IPS-NIHi11 (cell line): ENCODE measurements at regions not wholly inside any gene's neighbourhood (a gene's known extent, or its start where the extent isn't known, plus 50 kb on each side); places are given as distances from the start of the nearest gene placed in this dataset.

Experiments used
- DNase-seq: peaks from one replicate; pipeline ENCODE4 v3.0.0; 2012; ENCODE audit warnings: mixed read lengths, low spot score

DNA sequence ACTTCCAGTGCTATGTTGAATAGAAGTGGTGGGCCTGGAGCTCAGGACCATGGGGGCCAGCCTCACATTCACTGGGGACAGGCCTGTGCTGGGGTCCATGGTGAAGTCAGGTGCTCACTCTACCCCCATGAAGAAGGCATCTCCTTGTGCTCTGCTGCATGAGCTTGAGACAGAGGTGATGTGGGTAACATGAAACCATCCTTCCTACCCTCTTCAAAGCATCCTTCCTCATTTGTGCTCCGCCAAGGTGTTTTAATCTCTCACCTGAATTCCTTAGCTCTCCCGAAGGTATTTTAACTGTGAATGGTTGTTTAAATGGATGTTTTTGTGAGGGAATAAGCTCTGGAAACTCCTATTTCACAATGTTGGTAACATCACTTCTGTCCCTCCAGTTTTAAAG lies 209.6 kb upstream of the PCSK2 start:
- DNase-seq: no peak

DNA sequence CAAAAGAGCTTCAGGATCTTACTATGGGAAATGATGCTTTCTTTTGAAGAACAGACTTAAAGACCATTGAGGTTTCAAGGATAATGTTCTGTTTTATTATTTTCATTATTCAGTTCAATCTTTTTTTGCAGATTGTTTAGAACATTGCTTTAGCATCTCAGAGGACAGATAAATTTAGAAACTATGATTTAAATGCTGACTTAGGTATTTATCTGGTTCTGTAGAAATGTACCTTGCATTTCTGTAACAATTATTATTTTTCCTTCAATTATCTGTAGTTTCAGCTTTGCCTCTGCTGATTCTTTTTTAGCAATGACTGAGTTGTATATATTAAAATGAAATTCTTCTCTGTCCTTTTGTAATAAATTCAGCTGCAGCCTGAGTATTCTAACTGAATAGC lies 205.4 kb upstream of the PCSK2 start:
- DNase-seq: no peak

DNA sequence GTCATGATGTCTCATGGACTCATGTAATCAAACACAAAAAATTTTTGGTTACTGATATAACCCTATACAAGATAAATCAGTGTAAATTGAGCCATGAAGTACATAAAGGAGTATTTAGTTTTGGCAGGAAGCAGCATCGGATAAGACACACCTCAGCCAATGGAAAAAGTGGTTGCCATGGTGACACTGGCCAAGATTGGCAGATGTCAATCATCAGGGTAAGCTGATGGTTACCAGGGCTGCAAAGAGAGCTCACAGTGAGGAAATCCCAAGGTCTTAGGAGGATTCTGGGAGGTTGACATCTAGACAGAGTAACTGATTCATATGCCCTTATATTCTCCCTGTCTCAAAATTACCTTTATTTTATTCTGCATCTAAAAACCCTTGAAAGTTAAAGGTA lies 203.8 kb upstream of the PCSK2 start:
- DNase-seq: peak; percentile 50

DNA sequence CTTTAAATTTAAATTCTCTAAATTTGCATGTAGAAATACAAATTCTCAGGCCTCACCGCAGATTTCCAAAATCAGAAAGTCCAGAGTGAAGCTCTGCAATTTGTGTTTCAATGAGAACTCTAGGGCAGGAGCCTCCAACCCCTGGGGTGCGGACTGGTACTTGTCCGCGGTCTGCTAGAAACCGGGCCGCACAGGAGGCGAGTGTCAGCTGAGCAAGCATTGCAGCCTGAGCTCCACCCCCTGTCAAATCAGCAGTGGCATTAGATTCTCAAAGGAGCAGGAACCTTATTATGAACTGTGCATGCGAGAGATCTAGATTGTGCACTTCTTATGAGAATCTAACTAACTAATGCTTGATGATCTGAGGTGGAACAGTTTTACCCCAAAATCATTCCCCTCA lies 203.0 kb upstream of the PCSK2 start:
- peak; percentile 55 for DNase-seq

DNA sequence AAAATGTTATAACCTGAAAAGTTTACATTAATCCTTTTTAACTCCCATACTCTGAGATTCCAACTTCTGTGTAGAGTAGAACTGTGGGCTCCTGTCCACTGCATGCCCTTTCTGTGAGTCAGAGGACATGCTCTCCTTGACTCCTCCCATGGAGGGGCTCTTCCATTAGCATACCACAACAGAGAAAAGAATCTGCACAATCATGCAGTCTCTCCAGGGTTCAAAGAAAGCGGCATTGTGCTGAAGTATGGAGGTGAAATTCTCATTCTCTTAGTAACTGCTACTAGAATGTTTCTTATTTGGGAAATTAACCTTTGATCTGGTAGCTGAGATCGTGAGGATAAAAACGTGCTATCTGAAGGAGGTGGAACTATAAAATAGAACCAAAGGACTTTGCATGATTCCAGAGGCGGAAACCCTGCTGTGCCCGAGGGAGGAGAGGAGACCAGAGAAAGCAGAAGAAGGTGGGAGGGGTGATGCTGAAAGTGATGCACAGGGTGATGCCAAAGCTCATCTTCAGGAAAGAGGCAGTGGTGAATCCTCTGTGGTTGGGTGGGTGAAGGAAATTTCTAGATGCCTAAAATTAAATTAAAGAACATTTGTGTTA lies 202.2 kb upstream of the PCSK2 start:
- DNase-seq: peak; percentile 84

DNA sequence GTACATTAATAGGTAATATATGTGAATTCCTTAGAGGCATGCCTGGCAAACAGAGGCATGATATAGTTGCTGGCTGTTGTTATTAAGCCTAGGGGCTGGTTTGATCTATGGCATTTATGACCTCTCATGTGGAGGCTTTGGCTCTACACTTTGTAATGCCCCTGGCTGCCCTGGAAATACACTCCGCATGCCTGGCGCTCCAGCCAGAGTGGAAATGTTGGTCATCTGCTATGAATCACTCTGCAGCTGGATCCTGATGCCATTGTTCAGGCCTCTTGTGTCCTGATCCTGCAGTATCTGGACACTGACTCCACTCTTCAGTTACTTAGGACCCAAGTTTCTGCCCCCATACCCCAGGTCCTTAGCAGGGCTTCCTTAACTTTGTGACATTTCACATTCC lies 200.5 kb upstream of the PCSK2 start:
- DNase-seq: no peak

DNA sequence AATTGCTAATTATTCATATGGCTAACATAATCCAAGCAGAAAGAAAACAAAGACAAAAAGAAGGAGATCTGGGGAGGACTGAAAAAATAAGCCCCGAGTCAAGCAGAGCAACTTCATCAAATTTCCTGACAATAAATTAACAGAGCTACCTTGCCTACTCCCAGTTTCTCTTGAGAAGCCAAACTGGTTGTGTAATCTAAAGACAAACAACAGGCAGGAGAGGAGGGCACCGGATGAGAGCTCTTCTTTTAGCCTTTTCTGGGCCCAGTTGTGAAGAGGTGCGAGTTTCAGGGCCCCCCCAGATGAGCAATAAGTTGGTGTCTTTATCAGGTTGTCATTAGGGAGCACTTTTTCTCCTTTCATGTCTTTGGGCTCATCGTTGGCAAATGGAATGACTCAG lies 197.1 kb upstream of the PCSK2 start:
- no peak for DNase-seq

DNA sequence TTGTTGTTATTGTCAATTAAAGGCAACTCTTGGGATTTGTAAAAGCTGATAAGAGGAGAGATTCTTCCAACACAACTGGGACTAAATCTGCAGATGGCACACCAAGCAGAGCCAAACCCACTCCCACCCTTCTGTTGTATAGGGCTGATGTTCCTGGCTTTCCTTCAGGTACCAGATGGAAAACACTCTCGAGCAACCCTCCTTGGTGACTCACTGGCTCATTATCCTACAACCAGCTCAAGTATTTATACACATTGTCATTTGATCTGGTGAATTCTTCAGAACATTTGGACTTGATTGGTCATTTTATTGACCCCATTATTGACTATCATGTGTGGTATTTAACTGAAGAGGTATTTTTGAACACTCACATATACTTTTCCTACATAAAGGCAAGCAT lies 190.3 kb upstream of the PCSK2 start:
- no peak for DNase-seq

DNA sequence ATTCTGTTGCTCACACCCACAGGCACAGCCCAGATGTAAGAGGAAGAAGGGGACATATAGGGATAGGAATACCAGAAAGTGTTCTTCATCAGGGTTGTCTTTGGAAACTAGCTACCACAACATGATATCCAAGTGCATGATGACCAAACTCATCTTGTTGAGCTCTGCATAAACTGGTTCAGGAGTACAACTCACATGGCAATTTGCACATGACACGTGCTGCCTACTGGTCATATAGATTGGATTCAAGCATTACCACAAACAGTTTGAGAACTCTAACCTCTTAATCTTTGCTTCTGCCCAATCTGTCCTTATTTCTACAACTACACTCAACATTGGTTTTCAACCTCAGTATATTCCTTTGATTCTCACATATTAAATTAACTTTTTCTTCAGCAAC lies 184.7 kb upstream of the PCSK2 start:
- DNase-seq: no peak

DNA sequence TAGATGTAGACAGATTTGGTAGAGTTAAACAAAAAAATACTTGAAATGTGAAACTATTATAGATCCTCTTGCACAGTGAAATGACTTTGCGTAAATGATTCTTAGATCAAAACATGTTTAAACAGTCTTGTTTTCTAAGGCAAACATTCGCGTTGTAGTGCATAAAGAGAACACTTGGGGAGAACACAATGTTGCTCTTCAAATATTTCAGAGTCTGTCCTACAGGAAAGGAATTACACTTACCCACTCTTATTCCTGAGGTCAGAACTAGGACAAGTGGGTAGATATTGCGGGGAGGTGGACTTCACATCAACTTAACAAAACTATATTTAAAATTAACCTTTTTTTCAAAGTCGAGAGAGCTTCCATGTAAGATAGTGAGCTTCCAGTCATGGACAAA lies 183.5 kb upstream of the PCSK2 start:
- DNase-seq: no peak

DNA sequence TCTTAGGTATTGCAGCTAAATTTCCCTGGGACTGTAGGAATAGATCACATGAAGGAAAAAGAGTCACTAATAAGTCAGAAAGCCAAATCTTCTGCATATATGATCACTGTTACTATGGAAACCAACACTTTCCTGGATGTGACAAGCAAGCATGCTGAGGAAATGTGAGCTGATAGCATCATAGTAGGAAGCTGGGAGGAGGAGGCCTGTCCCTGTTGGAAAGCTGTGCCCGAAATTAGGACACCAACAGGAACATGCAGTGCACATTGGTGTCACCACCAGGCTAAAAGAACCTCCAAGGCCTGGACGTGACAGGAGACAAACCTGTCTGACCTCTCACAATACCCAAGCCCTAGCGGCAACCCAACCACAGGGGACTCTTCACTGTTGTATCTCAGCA lies 181.9 kb upstream of the PCSK2 start:
- no peak for DNase-seq

DNA sequence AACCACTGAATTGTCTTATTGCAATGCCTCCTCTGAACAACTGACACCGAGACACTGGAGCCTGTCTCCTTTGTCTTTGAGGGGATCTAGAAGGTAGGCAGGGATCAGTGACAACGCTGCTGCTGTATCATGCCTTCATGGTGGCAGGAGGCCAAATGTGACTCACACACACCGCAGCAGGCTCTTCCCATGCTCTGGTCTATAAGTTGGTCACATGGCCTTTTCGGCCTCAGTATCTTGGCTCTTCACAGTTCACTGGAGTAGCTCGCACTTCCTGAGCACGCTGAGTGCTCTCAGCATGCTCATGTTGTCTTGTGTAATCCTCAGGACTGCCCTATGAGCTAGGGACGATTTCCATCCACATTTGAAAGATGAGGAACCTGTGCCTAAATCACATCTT lies 167.4 kb upstream of the PCSK2 start:
- no peak for DNase-seq

DNA sequence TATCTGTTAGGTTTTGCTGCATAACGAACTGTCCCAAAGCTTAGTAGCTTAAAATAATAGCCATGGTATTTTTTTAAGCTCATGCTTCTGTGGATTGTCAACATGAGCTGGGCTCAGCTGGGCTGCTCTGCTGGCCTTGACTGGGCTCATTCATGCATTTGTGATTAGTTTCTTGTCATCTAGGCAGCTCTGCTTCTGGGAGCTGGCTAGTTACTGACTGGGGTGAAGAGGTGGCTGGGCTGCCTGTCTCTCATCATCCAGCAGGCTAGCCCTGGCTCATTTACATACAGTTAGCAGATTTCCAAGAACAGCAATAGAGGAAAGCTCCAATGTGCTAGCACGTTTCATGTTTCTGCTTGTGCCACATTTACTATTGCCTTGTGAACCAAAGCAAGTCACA lies 165.1 kb upstream of the PCSK2 start:
- DNase-seq: peak; percentile 12

DNA sequence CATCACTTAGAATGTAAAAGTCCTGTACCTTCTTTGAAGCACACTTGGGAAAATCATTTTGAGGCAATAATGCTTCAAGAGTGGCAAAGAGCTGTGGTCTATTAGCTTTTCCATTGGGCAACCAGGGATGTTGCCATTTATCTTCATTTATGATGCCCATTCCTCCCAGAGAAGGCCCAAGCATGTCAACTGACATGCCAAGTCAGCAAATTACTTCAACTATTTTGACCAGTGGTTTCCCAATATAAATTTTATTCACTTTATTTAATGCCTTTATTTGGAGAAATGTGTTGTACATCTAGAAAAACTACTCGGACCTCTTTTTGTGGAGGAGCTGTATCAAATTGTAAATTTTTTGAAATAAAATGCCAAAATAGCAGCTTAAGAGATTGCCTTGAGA lies 164.1 kb upstream of the PCSK2 start:
- no peak for DNase-seq

DNA sequence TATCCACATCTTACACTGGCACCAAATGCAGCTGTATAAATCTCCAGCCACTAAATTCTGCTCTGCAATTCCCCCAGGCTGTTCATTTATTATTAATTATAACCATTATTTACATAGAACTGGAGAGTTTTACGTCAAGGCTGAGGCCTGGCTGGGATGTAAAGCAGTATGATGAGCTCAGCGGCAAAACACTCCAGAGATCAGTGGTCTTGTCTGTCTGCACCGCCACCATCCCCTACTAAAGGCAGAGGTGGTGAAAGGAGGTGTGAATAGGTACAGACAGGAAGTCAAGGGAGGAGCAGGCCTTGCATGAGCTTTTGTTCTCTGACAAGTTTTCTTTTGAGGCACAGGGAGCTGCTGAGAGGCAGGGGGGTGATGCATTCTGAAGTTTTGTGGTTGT lies 159.9 kb upstream of the PCSK2 start:
- DNase-seq: peak; percentile 17

DNA sequence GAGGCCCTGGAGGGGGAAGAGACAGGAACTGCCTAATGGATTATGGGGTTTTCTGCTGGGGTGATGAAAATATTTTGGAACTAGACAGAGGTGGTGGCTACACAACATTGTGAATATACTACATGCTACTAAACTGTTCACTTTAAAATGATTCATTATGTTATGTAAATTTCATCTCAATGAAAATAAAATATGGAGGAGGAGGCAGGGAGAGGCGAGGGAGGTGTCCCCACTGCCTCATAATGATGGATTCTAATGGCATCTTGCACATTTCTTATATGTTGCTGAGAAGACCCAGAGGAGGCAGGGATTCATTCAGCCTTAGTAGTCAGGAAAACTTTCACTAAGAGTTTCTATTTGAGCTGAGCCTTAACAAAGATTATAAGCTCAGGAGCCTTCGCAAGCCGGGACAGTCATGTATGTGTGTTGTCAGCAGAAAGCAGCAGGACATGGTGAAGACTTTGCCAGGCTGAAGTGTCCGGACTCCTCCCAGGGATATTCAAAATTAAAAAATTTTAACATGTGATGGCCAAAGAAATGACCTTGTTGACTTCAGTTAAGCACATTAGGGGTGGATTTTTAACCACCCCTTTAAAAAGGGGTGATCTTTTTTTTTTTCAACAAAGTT lies 158.6 kb upstream of the PCSK2 start:
- no peak for DNase-seq

DNA sequence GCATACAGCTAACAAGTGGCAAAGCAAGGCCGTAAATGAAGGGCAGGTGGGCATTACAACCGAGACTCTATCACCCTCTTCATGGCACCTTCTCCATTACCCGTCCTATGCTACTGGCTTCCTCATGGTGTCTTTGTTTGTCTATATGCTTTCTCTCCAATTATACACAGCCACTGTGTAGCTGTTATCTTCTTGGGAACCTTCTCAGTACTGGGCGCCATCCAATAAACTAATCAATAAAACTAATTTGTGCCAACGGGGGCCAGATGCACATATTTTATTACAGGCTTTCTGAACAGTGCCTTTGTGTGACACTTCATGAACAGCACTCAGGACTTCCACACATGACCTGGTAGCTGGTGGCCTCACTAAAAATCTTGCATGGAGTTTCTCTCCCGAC lies 149.8 kb upstream of the PCSK2 start:
- DNase-seq: no peak

DNA sequence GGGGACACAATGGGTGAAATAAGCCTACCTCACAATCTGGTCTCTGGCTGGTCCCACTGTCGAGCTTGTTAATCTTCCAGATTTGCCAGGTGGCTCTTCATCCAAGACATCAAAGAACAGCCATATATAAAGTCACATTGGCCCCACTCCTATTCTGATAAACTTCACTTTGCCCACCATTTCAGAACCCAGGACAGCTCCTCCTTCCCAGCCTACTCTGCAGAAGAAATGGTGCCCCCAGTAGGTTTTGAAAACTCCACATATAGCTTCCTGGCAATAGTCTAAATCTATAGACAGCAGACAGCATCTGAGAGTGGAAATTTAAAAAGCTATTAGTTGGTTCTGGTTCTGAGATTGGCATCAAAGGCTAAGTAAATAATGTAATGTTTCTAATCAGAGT lies 143.1 kb upstream of the PCSK2 start:
- DNase-seq: peak; percentile 29

DNA sequence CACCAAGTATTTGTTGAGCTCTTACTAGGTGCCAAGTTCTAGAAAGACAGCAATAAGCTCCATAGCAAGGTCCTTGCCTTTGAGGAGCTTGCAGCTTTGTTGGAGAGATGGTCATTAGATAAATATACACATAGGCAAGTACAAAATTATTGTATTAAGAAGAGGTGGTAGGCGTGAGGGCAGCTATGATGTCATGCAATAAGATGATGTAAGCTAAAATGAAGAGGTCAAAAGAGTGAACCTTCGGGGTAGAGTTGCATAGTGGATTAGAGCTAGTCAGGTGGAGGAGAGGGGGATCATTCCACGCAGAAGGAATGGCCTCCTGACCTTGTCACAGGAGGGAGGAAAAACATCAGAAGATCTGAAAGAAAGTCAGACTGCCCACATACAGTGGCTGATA lies 141.9 kb upstream of the PCSK2 start:
- no peak for DNase-seq

DNA sequence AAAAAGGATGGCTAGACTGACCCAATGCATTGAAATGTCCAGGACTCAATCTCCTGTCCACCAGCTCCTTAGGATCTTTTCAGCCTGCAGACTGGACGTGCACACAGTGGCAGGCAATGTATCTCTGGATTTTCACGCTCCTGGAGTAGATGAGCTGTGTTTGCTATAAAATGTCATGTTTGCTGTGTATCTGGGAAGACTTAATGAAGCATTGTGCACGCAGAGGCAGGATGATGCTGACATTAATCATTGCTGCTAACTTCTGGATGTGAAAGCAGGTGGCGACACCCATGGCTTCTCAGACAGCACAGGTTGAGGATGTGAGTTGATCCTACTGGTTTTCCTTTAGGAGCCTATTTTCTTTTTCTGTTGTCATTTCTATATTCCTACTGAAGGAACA lies 133.1 kb upstream of the PCSK2 start:
- DNase-seq: no peak

DNA sequence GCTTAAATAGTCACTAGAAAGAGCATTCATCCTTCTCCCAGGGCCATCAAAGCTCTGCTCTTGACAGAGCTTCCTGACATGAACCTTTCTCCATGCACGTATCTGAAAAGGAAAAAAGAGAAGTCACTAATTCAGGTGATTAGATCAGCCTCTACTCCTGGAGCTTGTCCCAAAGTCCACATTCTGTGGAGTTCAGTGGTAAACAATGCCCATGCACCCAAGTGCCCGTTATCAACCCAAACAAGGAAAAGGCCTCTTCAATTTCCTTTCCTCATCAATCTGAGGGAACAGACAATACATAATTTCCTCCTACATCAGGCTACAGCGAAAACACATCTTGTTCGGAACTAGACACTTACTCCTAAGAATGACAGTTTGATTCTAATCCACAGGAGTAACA lies 129.2 kb upstream of the PCSK2 start:
- DNase-seq: no peak

DNA sequence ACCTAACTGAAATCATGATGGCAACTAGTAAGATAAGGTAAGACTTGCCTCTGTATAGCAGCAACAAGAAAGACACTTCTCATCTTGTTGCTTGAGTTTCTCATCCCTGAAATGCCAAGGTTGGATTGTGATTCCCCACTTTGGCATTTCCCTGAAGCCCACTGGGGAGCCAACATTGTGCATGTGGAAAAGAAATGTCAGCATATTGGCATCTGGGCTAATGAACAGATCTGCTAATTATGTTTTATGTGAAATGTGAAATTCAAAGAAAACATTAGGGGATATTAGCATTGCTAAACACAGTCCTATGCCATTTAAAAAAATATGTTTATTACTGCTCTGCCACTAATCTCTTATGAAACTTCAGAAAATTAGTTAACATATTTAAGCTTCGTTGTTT lies 126.3 kb upstream of the PCSK2 start:
- no peak for DNase-seq

DNA sequence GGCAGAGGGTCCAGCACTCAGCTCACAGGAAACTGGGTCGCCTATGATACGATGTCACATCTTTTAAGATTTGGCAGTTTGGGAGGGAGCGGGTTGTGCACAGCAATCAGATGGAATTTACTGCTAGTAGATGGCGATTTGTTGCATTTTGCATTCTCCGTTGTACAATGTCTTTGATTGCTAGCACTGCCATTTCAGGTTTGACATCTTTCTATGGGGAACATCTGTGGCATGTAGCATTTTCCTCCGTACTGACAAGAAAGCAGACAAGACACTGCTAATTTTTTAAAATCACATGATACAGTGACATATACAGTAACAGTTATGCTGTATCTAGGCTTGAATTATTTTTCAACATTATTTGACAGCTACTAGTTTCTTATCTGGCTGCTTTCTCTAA lies 119.7 kb upstream of the PCSK2 start:
- DNase-seq: no peak

DNA sequence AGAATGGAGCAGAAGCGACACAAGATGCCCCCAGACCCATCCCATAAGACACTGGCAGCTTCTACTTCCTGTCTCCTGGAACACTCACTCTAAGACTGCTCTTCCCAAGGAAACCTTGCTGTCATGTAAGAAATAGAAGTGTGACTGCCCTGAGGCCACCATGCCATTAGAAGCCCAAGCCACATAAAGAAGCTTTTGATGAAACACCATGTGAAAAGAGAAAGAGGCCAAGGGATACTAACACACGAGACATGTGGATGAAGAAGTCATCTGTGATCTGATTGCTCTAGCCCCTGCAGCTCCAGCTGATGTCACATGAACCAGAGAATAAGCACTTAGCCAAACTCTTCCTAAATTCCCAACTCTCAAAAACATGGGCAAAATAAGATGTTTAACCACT lies 117.9 kb upstream of the PCSK2 start:
- DNase-seq: no peak

DNA sequence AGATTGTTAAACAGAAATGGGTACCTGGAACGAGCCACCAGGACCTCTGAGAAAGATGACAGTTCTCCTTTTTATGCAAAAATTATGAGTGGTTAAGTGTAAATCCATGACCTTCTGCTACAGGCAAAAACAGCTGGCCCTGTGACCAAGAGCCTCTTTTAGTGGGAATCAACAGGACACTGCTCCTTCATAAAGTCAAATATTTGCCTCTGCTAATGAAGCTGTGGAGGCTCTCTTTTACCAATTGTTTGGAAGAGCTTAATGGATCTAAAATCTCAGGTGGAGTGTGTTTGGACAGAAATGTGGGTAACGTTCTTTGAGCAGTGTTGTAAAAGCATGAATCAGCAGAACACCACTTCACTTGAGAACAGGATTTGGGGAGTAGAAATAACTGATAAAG lies 117.5 kb upstream of the PCSK2 start:
- DNase-seq: no peak
